Transverse colon (tissue), 4 donors: ENCODE measurements at regions not wholly inside any gene's neighbourhood (a gene's known extent, or its start where the extent isn't known, plus 50 kb on each side); places are given as distances from the start of the nearest gene placed in this dataset.

Experiments used
- DNase-seq: peaks from one replicate; pipeline ENCODE4 v3.0.0-alpha.2; 2019
- H3K27ac ChIP-seq, 4 donors: fragments of 200-600 bp; sonication (generic); 2 replicates each; pipeline ENCODE4 v1.5.1; 2016 to 2018; ENCODE audit warnings: inconsistent platforms in 4 of 4
- H3K27me3 ChIP-seq: fragments of 200-600 bp; sonication (generic); 2 replicates; pipeline ENCODE4 v1.5.1; 2017; ENCODE audit warnings: inconsistent platforms
- H3K36me3 ChIP-seq, 4 donors: fragments of 200-600 bp; sonication (generic); 2 replicates each; pipeline ENCODE4 v1.5.1; 2017 to 2019; ENCODE audit warnings: inconsistent platforms in 4 of 4
- H3K4me1 ChIP-seq, 4 donors: fragments of 200-600 bp; sonication (generic); 2 replicates each; pipeline ENCODE4 v1.5.1; 2017 to 2020; ENCODE audit warnings: inconsistent platforms in 4 of 4
- H3K4me3 ChIP-seq, 4 donors: fragments of 200-600 bp; sonication (generic); 1 replicate in 1 of 4; 2 replicates in 3 of 4; pipeline versions ENCODE4 v1.5.1 to v1.6.1; 2017 to 2019; ENCODE audit warnings: inconsistent platforms in 4 of 4
- H3K9me3 ChIP-seq, 2 donors: fragments of 200-600 bp; sonication (generic); 2 replicates each; pipeline ENCODE4 v1.5.1; 2017 to 2019; ENCODE audit warnings: inconsistent platforms in 2 of 2
- CTCF ChIP-seq, 5 experiments: fragments of 200-600 bp in 3 of 5; fragments of 450-650 bp in 2 of 5; sonication (generic) in 3 of 5; IDR thresholded peaks; 1 replicate in 2 of 5; 2 replicates in 3 of 5; pipeline ENCODE4 v1.5.1; 2016 to 2017; ENCODE audit warnings: antibody characterized with exemption in 5 of 5, inconsistent platforms in 3 of 5, mild to moderate bottlenecking in 2 of 5, moderate library complexity in 1 of 5
- EP300 ChIP-seq: sonication (generic); formaldehyde crosslinking; IDR thresholded peaks from one replicate; pipeline ENCODE4 v1.6.1; 2017; ENCODE audit warnings: antibody characterized with exemption, low read depth
- POLR2A ChIP-seq: fragments of 450-650 bp; IDR thresholded peaks from one replicate; pipeline ENCODE4 v1.6.1; 2016; ENCODE audit warnings: antibody characterized with exemption, mild to moderate bottlenecking, moderate library complexity
- POLR2AphosphoS5 ChIP-seq, 3 donors: sonication (generic); formaldehyde crosslinking; IDR thresholded peaks; one replicate each; pipeline ENCODE4 v1.6.1; 2016; ENCODE audit warnings: antibody characterized with exemption in 3 of 3
- WGBS, 2 donors: methylation state at CpG; one replicate each; pipeline ENCODE4 v1.1.5; 2018; ENCODE audit warnings: low coverage in 1 of 2; 5-methylcytosine and 5-hydroxymethylcytosine counted together
- in situ Hi-C, 4 donors: fragments of 200-750 bp; cut with MboI; loops; one replicate each; pipeline versions ENCODE4 v1.15.0 to v1.15.1; 2017; ENCODE audit warnings: low sequenced_read_pairs in 3 of 4, low pct_ligation_motif_present in 1 of 4, low pct_unique_long_range_greater_than_20kb in 1 of 4
- intact Hi-C: fragments of 100-400 bp; cut with DNase I; formaldehyde crosslinking; loops from one replicate; pipeline ENCODE4 v1.15.1; 2023; ENCODE audit warnings: low total_unique reads

DNA sequence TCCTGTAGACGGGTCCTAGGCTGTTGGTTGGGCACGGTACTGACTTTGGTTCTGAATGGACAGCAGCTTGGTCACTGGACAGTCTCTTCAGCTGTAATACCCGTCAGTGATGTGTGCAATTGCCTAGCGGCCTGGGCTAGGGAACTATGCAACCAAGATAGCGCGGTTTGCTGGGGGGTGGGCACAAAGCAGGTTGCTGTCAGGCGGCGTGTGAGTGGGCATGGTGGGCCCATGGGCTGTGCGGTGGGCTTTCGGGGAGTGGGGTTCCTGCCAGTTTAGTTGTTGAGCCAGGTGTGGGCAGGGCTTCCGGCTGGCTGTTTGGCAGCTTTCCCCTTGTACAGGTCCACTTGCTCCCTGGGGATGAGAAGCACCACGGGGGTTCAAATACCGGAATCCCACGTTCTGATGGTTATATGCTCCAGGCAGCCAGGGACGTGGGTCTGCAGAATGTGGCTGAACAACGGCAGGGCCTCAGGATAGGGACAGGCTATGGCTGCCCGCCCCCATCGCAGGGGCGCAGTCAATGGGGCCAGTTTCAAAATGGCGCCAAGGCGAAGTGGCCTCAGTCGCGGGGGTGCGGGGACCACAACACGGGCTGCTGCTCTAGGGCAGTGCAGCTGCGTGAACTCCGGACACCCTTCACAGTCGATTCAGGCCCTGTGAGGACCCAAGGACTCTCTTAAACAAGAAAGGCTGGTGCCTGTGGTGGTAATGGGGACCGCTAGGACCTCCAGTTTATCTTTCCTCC is 407.5 kb upstream of the FIGN start:
- no peaks in the 10 kb centered on the region for H3K4me1 ChIP-seq
- intact Hi-C loops: no loop called here
- no peaks in the 10 kb centered on the region for H3K27me3 ChIP-seq
- no peak overlapping the region for H3K4me3 ChIP-seq
- H3K27ac ChIP-seq: no peak overlapping the region
- H3K9me3 ChIP-seq: no peaks in the 10 kb centered on the region
- DNase-seq: no peak
- TF ChIP-seq CTCF (IDR thresholded peaks at IDR 0.05) (no peak), POLR2AphosphoS5 (IDR thresholded peaks at IDR 0.05) (no peak), POLR2A (no peak), EP300 (no peak)
- WGBS, 2 donors: 92 to 94% methylated on average over 5 to 29 of the region's 29 CpGs
- in situ Hi-C loops: no loop called here
- no peaks in the 10 kb centered on the region for H3K36me3 ChIP-seq

GRCh38 chr2:164142755-164143154 is 406.9 kb upstream of the FIGN start:
- DNase-seq: no peak
- intact Hi-C loops: no loop called here
- 88 to 96% methylated on average over 3 to 5 of the region's 5 CpGs for WGBS, 2 donors
- Histone ChIP-seq H3K27me3 (no peaks in the 10 kb centered on the region), H3K36me3 (no peaks in the 10 kb centered on the region), H3K27ac (no peak overlapping the region), H3K4me3 (no peak overlapping the region), H3K9me3 (no peaks in the 10 kb centered on the region), H3K4me1 (no peaks in the 10 kb centered on the region)
- TF ChIP-seq CTCF (IDR thresholded peaks at IDR 0.05): no peak
- TF ChIP-seq POLR2A: no peak
- TF ChIP-seq EP300: no peak
- TF ChIP-seq POLR2AphosphoS5 (IDR thresholded peaks at IDR 0.05): no peak
- in situ Hi-C loops: no loop called here

GRCh38 chr2:164141271-164141670 is 405.5 kb upstream of the FIGN start:
- intact Hi-C loops: no loop called here
- H3K27ac ChIP-seq: no peak overlapping the region
- no peaks in the 10 kb centered on the region for H3K27me3 ChIP-seq
- H3K36me3 ChIP-seq: no peaks in the 10 kb centered on the region
- 25 to 44% methylated on average over 1 of the region's 1 CpG for WGBS, 2 donors
- TF ChIP-seq EP300 (no peak), POLR2AphosphoS5 (IDR thresholded peaks at IDR 0.05) (no peak), POLR2A (no peak), CTCF (IDR thresholded peaks at IDR 0.05) (no peak)
- H3K4me3 ChIP-seq: no peak overlapping the region
- in situ Hi-C loops: no loop called here
- H3K9me3 ChIP-seq: no peaks in the 10 kb centered on the region
- no peaks in the 10 kb centered on the region for H3K4me1 ChIP-seq
- DNase-seq: no peak

GRCh38 chr2:164138750-164139149 is 402.9 kb upstream of the FIGN start:
- 85 to 90% methylated on average over 4 of the region's 4 CpGs for WGBS, 2 donors
- H3K9me3 ChIP-seq: no peaks in the 10 kb centered on the region
- no peaks in the 10 kb centered on the region for H3K27me3 ChIP-seq
- TF ChIP-seq EP300 (no peak), POLR2A (no peak), CTCF (IDR thresholded peaks at IDR 0.05) (no peak), POLR2AphosphoS5 (IDR thresholded peaks at IDR 0.05) (no peak)
- no peak overlapping the region for H3K4me3 ChIP-seq
- H3K27ac ChIP-seq: no peak overlapping the region
- no peak for DNase-seq
- intact Hi-C loops (no loop called here), in situ Hi-C loops (no loop called here)
- no peaks in the 10 kb centered on the region for H3K4me1 ChIP-seq
- H3K36me3 ChIP-seq: no peaks in the 10 kb centered on the region
